HT-29 (cell line): ENCODE measurements at regions not wholly inside any gene's neighbourhood (a gene's known extent, or its start where the extent isn't known, plus 50 kb on each side); places are given as distances from the start of the nearest gene placed in this dataset.
"Not testable (repeated sequence)": the region's sequence is repeated elsewhere in the genome, so short reads cannot be mapped to it uniquely, and the experiment has no call there.

Experiments used
- DNase-seq: peaks from one replicate; pipeline ENCODE4 v3.0.0-alpha.2; 2015; ENCODE audit warnings: low spot score

DNA sequence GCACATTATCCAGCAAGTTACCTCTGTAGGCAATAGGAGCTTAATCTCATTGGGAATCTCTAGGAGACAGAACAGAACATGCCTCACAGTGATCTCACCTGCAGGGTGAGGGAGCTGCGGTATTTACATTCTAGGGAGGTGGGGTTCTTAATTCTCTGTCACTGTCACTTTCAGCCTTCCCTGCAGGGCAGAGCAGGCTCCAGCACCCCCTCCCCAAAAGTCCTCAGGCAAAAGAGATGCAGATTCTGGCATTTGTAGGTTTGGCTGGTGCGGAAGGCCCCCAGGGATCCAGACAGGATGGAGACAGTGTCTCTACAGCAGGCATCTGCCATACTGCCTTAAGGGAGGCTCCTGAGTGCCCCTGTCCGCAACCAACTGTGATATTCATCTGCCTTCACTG, 166.4 kb upstream of the ATP6AP2 start:
- no peak for DNase-seq

DNA sequence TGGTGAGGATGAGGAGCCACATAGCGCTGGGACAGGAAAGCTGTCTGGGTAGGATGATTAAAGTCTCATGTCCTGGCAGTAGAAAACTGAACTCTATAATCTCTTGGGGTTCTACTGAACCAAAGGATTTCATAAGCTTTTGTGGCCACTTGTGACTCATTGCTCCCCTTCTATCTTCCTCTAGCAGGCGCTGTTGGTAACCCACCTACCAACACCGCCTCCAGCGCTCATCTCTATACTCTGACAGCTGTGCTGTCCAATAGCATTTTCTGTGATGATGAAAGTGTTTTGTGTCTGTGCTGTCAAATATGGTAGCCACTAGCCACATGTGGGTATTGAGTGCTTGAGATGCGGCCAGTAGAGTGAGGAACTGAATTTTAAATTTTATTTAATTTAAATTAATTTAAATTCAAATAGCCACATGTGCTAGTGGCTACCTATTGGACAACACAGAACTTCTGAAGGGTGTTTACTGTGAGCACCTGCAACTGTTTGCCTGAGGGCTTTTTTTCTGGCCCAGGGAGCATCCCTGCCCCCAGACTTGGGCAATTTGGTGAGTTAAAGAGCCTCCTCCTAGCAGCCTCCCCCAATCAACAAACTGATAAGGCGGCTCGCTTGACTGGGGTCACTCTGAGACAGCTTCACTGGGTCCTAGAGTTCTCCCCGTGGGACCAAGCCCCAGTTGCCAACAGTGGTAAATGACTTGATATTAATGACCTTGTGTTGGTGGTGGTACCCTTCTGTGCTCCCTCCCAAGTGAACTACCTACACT, 169.2 kb upstream of the ATP6AP2 start:
- no peak for DNase-seq

DNA sequence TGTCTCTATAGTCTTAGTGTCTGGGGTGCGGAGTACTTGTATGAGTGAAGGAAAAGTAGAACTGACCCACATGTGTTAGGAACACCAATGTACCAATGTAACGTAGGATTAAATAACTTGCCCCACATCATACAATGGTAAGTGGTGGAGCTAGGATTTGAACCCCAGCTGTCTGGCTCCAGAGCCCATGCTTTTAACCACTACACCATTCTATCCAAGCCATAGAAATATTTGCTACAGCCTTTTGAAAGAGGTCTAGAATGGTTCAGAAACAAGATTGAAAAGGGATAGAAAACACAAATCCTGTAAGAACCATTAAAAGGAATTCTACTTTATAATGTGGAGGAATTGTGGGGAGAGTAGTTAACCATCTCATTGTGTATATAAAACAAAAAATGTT, 169.9 kb upstream of the ATP6AP2 start:
- DNase-seq, result no peak

DNA sequence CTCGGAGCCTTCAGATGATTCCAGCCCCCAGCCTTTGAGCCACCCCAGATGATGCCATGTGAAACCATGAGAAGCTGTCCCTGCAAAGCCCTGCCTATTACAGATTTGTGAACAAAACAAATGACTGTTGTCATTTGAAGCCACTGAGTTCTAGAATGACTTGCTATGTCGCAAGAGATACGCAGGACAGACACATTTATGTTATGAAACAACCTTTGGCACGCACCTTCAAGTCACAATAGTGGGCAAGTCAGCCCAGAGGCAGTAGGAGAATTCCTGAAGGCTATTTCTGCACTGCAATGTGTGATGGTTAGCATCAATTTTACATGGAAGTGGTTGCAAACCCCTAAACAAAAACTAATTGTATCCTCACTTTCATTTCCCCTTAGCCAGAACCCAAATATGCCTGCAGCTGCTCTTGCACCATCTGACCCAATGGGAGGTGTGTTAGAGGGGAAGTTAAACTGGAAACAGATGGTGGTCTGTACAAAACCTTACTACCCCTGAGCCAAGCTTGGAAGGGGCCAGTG, 174.4 kb upstream of the ATP6AP2 start:
- DNase-seq, result no peak

DNA sequence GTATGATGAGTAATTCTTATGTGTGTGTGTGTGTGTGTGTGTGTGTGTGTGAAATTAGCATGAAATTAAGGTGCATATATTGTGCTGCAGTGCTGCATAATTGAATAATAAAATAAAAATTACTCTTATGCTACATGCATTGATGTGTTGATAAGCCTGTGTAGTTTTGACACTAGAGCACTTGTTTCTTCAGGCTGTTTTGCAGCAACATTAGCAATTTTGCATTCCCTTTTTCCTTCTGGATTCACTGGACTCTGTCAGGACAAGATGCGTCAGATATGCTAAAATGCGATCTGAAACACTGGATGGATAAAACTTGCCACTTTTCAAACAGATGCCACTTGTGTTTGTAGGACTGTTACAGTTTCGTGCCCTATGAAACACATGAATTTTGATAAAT, 175.4 kb upstream of the ATP6AP2 start:
- no peak for DNase-seq

DNA sequence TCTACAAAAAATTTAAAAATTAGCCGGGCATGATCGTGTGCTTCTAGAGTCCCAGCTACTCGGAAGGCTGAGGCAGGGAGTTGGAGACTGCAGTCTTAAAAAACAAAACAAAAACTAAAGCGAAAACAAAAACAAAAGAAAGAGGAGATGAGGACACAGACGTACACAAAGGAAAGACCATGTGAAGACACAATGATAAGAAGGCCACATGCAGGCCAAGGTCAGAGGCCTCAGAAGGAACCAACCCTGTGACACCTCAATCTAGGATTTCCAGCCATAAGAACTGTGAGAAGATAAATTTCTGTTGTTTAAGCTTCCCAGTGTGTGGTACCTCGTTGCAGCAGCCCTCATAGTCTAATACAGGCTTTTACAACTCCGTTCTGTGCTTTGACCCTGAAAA, 177.0 kb upstream of the ATP6AP2 start:
- no peak for DNase-seq

DNA sequence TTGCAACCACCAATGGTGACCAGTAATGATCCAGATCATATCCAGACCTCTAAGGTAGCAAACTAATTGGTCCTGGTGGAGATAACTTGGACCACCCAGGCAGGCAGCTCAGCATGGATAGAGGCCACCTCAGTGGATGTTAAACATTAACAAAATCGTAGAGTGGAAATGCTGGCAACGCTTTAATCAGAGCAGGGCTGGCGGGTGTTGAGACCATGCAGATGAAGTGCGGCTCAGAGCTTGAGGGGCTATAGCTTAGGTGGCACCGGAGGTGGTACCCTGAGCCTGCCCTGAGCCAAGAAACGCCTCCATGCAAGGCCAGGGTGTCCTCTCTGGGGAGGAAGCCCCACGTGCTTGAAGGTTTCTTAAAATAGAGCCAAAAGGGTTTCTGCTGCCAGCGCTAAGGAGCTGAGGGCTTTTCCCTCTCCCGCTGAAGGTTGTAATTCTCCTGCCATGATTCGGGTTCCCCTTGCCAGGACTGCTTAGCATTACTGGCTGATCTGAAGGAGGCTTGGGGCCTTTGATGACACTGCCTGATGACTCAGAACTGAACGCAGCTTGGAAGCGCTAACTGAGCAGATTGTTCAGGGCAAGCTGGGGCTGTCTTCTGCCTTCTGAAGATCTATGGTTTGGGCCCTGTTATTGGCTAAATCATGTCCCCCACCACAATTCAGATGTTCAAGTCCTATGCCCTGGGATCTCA, 177.8 kb upstream of the ATP6AP2 start:
- DNase-seq, result no peak

DNA sequence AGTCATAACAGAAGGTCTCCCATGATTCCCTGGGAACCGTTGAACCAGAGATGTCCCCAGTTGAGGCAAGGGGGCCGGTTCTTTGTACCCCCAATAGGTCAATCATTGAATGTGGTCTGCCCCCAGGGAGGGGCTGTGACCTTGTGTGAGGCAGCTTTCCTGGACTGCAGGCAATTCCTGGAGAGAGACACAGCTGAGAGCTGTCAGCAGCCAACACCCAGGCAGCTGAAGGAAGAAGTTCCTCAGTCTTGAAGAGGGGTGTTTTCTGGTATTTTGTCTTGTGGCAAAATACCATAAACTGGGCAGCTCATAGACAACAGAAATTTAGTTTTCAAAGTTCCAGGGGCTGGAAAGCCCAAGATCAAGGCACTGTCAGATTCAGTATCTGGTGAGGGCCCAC, 185.7 kb upstream of the ATP6AP2 start:
- no peak for DNase-seq

DNA sequence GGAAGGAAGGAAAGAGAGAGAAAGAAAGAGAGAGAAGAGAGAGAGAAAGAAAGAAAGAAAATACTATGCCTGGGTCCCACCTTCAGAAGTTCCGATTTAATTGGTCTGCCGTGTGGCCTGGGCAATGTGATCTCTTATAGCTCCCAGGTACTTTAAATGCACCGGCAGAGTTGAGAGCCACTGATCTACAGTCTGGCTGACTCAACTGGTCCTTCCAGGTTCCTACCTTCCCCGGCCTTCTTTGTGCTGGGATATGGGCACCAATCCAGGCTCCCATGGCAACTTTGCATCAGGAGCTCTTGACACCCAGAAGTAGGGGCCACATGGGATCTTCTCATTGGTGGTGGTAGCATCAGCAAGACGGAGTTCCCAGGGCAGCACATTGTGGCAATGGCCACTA, 186.5 kb upstream of the ATP6AP2 start:
- no peak for DNase-seq

DNA sequence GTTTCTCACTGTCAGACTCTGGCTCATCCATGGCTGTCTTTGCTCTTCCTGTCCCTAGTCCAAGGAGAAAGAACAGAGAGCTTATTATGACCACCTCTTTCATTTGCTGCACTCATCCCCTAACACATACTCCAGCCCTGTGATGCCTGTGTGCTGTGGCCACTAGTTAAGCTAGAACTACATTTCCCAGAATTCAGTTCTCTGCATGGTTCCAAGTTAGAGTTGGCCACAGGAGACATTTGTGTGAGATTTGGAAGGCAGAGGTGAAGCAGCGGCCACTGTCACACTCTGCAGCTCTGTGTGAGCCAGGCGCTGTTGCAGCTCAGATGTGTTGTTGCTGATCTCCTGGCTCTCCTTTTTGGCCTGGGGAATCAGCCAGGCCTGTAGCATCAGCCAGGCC, 188.2 kb upstream of the ATP6AP2 start:
- no peak for DNase-seq

DNA sequence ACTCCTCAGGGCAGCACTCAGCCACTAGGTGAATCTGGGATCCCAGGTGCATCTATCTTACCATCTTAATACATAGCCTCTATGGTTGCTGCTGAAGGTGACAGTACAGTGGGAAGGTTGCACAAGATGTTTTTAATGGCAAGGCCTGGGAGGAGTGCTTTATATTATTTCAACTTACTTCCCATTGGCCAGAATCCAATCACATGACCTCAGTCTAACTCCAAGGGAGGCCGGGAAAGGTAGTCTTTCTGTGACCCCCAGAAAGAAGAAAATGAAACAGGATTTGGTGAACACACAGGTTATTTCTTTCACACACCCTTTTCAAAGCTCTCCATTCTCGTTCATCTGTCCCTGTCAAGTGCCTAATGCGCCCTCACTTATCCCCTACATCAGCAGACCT, 189.1 kb upstream of the ATP6AP2 start:
- no peak for DNase-seq

DNA sequence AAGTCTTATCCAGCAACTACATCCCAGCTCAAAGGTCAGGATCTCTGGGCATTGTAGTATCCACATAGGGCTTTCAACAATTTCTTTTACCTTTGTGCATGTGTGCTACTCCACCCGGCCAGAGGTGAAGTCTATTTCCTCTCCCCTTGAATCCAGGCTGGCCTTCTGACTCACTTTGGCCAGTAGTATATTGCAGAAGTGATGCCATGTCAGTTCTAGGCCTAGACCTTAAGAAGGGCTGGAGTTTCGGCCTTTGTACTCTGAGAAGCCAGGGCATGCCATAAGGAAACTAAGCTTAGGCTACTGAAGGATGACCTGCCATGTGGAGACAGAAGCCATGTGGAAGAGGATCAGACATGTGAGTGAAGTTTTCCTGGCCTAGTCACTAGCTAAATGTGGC, 191.2 kb upstream of the ATP6AP2 start:
- no peak for DNase-seq

DNA sequence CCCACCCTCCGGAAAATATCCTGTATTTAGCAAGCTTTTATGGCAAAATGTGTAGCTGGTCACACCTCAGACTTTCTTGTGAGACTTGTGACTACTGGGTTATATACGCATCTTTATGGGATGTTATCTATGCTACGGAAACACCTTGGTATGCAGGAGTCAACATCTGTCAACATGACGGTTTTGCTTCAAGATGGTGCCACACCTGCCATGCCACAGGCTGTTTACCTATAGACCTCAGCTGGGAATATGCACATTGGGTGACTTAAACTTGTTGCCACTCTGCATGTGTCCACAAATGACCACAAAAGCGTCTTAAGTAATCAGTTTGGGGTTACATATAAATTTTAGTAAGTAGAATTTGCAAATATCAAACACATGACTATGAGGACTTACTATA, 192.3 kb upstream of the ATP6AP2 start:
- DNase-seq, result no peak

DNA sequence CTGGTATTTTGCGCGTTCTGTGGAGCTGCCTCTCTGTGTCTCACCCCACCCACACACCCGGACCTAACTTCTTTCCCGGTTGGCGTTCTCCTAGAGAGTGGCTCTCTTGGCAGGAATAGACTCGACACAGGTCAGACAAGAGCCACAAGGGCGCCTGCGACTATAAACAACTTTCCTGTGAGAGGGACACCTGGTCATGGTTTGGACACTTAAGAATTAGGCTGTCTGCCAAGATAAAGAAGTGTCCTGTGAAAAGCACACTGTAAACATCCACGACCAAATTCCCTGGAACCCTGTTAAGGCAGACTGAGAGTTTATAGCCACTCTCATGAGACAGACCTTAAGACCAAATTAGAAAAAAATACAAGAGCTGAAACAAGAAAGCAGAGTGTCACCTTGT, 192.9 kb upstream of the ATP6AP2 start:
- DNase-seq, result not testable (repeated sequence)

DNA sequence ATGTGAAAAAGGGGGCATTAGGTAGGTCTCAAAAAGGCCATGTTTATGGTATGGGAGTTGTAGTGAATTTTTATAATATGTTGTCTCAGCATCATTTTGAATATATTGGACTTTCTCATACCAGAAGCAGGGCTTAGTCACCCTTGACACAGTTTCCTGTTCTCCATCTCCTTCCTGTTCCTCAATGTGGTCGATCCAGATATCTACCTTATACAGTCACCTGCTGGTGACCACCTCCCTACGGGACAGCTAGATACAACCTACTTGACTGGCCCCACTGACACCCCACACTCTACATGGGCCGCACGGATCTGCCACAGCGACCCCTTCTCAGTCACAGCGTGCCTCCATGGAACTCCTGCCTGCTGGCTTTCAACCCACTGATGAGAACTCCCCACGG, 193.5 kb upstream of the ATP6AP2 start:
- DNase-seq, result not testable (repeated sequence)

DNA sequence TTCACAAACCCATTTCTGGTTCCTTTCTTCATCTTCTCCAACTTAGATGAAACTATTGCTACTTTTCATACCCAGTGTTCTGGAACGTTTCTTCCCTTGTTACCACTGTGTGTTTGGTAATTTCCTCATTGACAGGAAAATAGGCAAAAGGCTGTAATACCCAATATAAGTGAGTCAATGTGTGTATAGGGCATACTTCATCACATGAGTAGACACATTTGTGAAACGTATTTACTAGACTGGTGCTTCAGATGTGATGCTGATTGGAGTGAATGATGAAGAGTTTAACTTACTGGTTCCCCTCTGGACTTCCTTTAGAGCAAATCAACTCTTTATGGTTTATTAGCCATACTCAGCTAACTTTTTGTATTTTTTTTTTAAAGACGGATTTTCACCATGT, 195.1 kb upstream of the ATP6AP2 start:
- no peak for DNase-seq

DNA sequence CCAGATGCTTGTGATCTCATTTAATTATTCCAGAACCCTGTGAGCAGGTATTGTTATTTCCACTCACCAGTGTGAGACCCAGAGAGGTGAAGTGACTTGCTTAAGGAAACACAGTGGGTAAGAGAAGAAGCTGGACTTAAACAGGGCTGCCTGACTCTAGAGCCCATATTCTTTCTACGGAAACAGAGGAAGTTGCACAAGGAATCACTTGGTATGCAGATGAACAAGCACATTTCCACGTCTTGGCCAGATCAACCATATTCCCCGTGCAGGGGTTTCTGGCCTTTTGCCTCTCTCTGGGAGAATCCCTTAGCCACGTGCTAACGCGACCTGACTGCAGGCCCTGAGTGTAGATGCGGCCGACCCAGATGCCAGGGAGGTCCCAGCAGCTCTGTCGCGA, 195.5 kb upstream of the ATP6AP2 start:
- DNase-seq, result no peak

DNA sequence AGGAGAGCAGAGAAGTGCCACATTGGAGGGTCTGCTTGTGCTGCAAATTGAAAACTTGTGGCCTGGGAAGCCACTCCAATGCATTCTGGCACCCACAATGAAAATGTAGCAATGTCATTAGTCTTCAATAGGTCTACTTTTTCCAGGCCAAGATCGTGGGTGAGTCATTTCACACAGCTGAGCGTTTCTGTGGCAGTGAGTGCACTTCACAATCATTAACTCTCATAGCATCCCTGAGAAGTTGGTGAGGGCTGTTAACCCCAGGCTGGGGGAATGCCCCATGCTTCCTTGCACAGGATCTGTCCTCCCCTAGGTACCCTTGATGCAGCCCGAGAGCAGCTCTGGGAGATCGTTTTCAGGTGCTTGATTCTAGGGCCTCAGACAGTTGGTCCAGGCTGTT, 196.8 kb upstream of the ATP6AP2 start:
- no peak for DNase-seq

DNA sequence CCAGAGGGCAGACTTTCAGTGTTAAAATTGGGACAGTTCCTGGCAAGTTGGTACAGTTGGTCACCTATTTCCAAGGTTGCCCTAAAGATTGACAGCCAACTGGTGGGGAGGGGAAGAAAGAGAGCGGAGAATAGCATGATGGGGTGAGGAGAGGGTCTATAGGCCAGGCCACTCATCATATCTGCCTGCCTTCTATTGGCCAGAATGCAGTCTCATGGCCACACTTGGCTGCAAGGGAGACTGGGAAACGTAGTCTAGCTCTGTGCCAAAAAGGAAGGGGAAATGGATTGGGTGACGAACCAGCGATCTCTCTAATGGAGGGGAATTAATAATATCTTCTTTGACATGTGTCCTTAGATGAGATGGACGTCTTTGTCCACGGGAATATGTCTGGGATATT, 197.4 kb upstream of the ATP6AP2 start:
- no peak for DNase-seq

DNA sequence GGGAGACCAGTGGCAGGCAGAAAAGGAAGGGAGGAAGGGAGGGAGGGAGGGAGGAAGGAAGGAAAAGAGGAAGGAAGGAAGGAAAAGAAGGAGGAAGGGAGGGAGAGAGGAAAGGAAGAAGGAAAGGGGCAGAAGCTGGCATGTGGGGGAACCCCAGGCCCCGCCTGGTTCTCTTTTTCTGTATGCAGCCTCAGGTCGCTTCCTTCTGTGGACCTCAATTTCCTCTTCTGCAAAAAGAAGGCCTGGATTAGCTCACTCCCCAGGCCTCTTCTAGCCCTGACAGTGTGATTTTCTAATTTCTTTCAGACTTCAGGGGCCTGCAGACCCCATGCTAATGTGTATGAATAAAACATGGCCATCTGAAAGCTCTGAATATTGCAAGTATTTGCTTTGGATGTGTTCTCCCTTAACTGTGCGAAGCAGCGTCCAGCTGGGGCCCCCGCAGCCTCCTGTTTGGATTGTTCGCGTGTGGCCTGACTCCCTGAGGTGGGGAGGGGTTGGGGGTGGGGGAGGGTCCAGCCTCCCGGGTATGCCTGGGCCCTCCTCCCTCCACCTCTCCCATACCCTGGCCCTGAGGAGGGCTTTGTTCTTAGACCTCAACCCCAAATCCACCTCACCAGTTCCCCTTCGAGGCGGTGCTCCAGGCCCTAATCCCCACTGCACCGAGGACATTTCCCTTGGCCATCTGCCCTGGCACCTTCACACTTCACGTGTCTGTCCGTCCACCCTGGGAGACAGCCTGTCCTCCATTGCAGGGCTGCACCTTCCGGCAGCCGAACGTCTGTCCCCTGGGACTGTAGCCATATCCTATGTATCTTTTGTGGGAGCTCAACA, 199.9 kb upstream of the ATP6AP2 start:
- DNase-seq, result no peak

DNA sequence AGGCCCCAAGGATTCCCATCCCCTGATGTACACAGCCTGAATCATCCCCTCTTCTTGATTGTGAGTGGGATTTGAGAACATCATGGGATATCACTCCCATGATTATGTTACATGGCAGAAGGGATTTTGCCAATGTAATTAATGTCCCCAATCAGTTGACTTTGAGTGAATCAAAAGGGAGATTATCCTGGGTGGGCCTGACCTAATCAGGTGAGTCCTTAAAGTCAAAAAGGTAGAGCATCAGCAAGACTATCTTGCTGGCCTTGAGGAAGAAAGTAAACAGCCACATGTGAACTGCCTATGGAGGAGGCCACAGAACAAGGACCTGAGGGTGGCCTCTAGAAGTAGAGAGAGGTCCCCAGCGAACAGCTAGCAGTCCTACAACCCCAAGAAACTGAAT, 203.1 kb upstream of the ATP6AP2 start:
- DNase-seq, result no peak

DNA sequence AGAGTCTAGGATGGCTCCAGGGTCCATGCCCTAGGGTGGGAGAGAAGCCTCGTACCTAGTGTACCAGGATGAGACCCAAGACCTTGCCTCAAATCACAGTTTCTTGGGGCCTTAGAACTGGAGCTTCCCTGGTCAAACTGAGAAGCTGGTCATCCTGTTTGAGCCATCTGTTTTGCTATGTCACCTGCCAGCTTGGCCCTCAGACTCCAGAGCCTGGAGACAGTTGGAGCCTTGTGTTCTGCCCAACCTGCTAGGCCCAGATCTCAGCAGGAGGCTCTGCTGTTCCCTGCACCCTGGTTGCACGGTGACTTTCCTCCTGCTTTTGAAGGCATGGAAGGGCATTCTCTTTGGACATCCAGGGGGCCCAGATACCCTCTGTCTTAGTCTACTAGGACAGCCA, 206.3 kb upstream of the ATP6AP2 start:
- no peak for DNase-seq
